NT2/D1 (cell line): ENCODE measurements at regions not wholly inside any gene's neighbourhood (a gene's known extent, or its start where the extent isn't known, plus 50 kb on each side); places are given as distances from the start of the nearest gene placed in this dataset.

Experiments
- SUZ12 ChIP-seq: IDR thresholded peaks from 2 replicates; pipeline ENCODE4 v1.6.1; 2011; ENCODE audit not compliant: insufficient read length, insufficient read depth; ENCODE audit errors: extremely low read depth
- YY1 ChIP-seq: IDR thresholded peaks from 2 replicates; pipeline ENCODE4 v1.6.1; 2011; ENCODE audit not compliant: insufficient read length, insufficient read depth
- ZNF274 ChIP-seq: IDR thresholded peaks from 2 replicates; pipeline ENCODE4 v1.6.1; 2011; ENCODE audit warnings: mild to moderate bottlenecking, low read depth, low read length

DNA sequence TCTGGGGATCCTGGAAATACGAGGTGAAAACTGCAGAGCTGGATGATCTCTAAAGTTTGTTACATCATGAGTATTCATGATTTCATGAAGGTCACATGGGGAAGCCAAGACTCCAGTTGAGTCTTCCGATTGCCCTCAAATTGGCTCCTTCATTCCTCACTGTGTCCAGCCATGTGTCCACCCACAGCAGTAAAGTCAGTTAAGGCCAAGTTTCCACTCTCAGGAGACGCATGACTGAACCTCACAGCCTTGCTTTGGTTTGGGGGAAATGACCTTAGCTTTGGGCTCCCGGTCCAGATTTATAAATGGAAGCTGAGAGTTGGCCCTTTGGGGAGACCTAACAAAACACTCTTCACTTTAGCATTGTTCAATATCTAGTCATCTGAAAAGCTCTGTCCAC is 289.7 kb upstream of the MCTP2 start:
- TF ChIP-seq ZNF274 (no peak), SUZ12 (no peak), YY1 (no peak)
